ENCODE measurements at regions not wholly inside any gene's neighbourhood (a gene's known extent, or its start where the extent isn't known, plus 50 kb on each side); places are given as distances from the start of the nearest gene placed in this dataset.

DNA sequence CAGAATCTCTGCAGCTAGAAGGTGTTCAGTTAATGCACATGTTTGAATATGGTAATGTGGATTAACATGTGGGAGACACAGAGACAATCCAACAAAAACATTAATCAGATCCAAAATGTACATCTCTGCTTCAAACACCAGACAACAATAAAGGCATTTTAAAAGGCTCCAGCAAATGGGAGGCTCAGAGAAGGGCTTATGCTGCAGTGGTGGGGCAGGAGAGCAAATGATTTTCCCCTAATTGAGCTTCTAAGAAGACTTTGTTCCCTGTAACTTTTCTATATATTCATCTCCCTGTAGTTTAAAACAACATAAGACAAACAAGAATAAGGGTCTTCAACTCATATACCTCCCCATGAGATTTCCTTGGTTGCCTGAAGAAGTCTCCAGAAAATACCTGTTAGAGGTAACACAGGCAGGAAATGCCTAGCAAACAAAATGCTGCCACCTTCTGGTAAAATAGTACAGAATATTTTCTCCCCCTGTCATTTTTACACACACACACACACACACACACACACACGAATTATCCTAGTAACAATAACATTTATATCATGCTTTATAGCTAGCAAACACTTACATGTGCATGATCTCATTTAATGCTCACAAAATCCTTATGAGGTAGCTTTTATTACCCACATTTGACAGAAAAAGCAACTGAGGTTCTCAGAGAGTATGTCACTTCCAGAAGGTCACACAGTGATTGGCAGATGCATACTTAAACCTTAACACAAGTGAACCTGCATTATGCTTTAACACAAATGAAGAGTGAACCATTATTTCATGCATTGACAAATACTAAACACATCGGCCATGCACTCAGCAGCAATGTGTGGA lies 123.4 kb upstream of the MB21D2 start:
- TF ChIP-seq EZH2 (IDR thresholded peaks at IDR 0.05; ENCODE audit: insufficient read depth, poor library complexity, severe bottlenecking) (no peak), EZH2phosphoT487 (IDR thresholded peaks at IDR 0.05; ENCODE audit: insufficient read depth, low read depth) (no peak)
